ENCODE measurements at regions not wholly inside any gene's neighbourhood (a gene's known extent, or its start where the extent isn't known, plus 50 kb on each side); places are given as distances from the start of the nearest gene placed in this dataset.

GRCh38 chr9:81132318-81132717, 557.0 kb downstream of the TLE1 start:
- no peaks in the 10 kb centered on the region for H3K79me2 ChIP-seq (ENCODE audit: control insufficient read depth, insufficient read depth, low read length)
- no peaks in the 10 kb centered on the region for H4K20me1 ChIP-seq (ENCODE audit: control insufficient read depth, extremely low read depth, insufficient read depth, low read length)
- no peaks in the 10 kb centered on the region for H3K9me1 ChIP-seq (ENCODE audit: control insufficient read depth, extremely low read depth, insufficient read depth, low read length)
- H3K27ac ChIP-seq (ENCODE audit: control insufficient read depth, insufficient read depth, low read length), result no peak overlapping the region
- no peak for TF ChIP-seq EZH2 (IDR thresholded peaks at IDR 0.05; ENCODE audit: low read length)
- TF ChIP-seq CTCF (optimal IDR thresholded peaks at IDR 0.05 in 1 of 3, IDR thresholded peaks at IDR 0.05 in 1 of 3, conservative IDR thresholded peaks at IDR 0.05 in 1 of 3; ENCODE audit: extremely low read depth in 1 of 3, insufficient read depth in 2 of 3, low read length in 3 of 3), result no peak
- dilution Hi-C loops (cut with MboI; ENCODE audit: extremely low pct_ligation_motif_present, low sequenced_read_pairs), result no loop called here
- no peak overlapping the region for H3K4me2 ChIP-seq (ENCODE audit: control insufficient read depth, extremely low read depth, insufficient read depth, low read depth, low read length)
- no peaks in the 10 kb centered on the region for H3K9me3 ChIP-seq (ENCODE audit: control insufficient read depth, low read depth, low read length)
- H3K27me3 ChIP-seq (ENCODE audit: control insufficient read depth, extremely low read depth, insufficient read depth, low read length), result no peaks in the 10 kb centered on the region
- no peaks in the 10 kb centered on the region for H3K4me1 ChIP-seq (ENCODE audit: control insufficient read depth, extremely low read depth, insufficient read depth, low read length)
- no peak overlapping the region for H2AFZ ChIP-seq (ENCODE audit: control insufficient read depth, low read length)
- peak; percentile 9 for FAIRE-seq
- no peak for DNase-seq (ENCODE audit: low read depth, low spot score)
- H3K9ac ChIP-seq (ENCODE audit: control insufficient read depth, extremely low read depth, insufficient read depth, low read length), result no peak overlapping the region
- H3K36me3 ChIP-seq (ENCODE audit: control insufficient read depth in 2 of 2, extremely low read depth in 1 of 2, insufficient read depth in 2 of 2, low read length in 2 of 2), result no peaks in the 10 kb centered on the region
- no peak overlapping the region for H3K4me3 ChIP-seq (ENCODE audit: control insufficient read depth in 2 of 3, extremely low read depth in 1 of 3, insufficient read depth in 2 of 3, low read depth in 1 of 3, low read length in 3 of 3)

- H3K4me3 ChIP-seq (ENCODE audit: control insufficient read depth in 2 of 3, extremely low read depth in 1 of 3, insufficient read depth in 2 of 3, low read depth in 1 of 3, low read length in 3 of 3), result no peak overlapping the region
- H2AFZ ChIP-seq (ENCODE audit: control insufficient read depth, low read length), result no peak overlapping the region
- H3K4me2 ChIP-seq (ENCODE audit: control insufficient read depth, extremely low read depth, insufficient read depth, low read depth, low read length), result no peak overlapping the region
- H3K9me1 ChIP-seq (ENCODE audit: control insufficient read depth, extremely low read depth, insufficient read depth, low read length), result no peaks in the 10 kb centered on the region
- DNase-seq (ENCODE audit: low read depth, low spot score) (no peak), FAIRE-seq (no peak)
- no peaks in the 10 kb centered on the region for H3K9me3 ChIP-seq (ENCODE audit: control insufficient read depth, low read depth, low read length)
- H3K36me3 ChIP-seq (ENCODE audit: control insufficient read depth in 2 of 2, extremely low read depth in 1 of 2, insufficient read depth in 2 of 2, low read length in 2 of 2), result no peaks in the 10 kb centered on the region
- no peaks in the 10 kb centered on the region for H4K20me1 ChIP-seq (ENCODE audit: control insufficient read depth, extremely low read depth, insufficient read depth, low read length)
- TF ChIP-seq EZH2 (IDR thresholded peaks at IDR 0.05; ENCODE audit: low read length) (no peak), CTCF (optimal IDR thresholded peaks at IDR 0.05 in 1 of 3, IDR thresholded peaks at IDR 0.05 in 1 of 3, conservative IDR thresholded peaks at IDR 0.05 in 1 of 3; ENCODE audit: extremely low read depth in 1 of 3, insufficient read depth in 2 of 3, low read length in 3 of 3) (no peak)
- no peaks in the 10 kb centered on the region for H3K27me3 ChIP-seq (ENCODE audit: control insufficient read depth, extremely low read depth, insufficient read depth, low read length)
- H3K27ac ChIP-seq (ENCODE audit: control insufficient read depth, insufficient read depth, low read length), result no peak overlapping the region
- H3K79me2 ChIP-seq (ENCODE audit: control insufficient read depth, insufficient read depth, low read length), result no peaks in the 10 kb centered on the region
- H3K9ac ChIP-seq (ENCODE audit: control insufficient read depth, extremely low read depth, insufficient read depth, low read length), result no peak overlapping the region
- peaks cover 14% of the 10 kb centered on the region for H3K4me1 ChIP-seq (ENCODE audit: control insufficient read depth, extremely low read depth, insufficient read depth, low read length)
- dilution Hi-C loops (cut with MboI; ENCODE audit: extremely low pct_ligation_motif_present, low sequenced_read_pairs), result no loop called here
Observed at GRCh38 chr9:81128701-81129100, 560.6 kb downstream of the TLE1 start.
